RPMI8226 (cell line): ENCODE measurements at regions not wholly inside any gene's neighbourhood (a gene's known extent, or its start where the extent isn't known, plus 50 kb on each side); places are given as distances from the start of the nearest gene placed in this dataset.
"Not testable (repeated sequence)": the region's sequence is repeated elsewhere in the genome, so short reads cannot be mapped to it uniquely, and the experiment has no call there.

ENCODE experiments used
- DNase-seq: peaks from one replicate; pipeline ENCODE4 v3.0.0-alpha.2; 2015

DNA sequence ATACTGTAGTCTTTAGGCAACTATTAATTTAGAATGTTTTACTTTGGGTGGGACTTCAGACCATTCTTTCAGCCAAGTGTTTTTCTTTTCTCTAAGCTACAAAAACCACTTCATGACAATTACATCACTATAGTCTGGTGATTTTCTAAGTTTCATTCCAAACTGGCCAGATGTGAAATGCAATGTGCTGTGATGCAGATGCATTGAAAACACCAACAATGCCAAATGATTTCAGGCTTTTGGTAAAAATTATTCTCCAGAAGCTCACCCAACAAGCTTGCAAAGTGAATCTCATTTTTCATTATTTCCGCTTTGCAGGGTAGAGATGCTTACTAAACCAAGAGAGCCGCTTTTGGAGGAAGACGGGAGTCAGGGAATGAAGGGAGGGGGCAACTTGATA is 118.4 kb upstream of the ANK3 start:
- no peak for DNase-seq

DNA sequence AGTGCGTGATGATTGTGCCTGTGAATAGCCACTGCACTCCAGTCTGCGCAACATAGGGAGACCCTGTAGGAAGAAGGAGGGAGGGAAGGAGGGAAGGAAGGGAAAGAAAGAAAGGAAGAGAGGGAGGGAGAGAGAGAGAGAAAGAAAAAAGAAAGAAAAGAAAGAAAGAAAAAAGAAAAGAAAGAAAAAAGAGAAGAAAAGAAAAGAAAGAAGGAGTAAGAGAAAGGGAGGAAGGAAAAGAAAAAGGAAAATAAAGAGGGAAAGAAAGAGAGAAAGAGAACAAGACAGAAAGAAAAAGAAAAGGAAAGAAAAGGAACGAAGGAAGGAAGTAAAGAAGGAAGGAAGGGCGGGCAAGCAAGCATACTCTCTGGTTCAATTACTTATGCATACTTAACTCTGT is 112.9 kb upstream of the ANK3 start:
- DNase-seq, result no peak

DNA sequence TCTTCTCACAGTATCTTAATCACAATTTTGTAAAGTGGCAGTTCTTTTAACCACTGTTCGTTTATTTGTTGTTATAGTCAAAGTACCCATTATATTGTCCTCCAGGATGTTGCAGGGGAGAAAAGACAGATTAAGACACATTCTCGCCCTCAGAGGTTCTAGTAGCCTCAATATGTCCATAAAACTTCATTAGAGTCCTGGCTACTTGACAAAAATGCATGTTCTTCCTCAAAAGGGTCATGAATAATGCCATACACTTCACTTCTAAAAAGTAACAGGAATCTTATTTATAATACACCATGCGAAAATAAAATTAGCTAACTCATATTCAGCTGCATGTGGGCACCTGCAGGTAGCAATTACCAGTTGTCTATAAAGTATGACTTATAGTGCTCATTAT is 109.3 kb upstream of the ANK3 start:
- DNase-seq, result no peak

DNA sequence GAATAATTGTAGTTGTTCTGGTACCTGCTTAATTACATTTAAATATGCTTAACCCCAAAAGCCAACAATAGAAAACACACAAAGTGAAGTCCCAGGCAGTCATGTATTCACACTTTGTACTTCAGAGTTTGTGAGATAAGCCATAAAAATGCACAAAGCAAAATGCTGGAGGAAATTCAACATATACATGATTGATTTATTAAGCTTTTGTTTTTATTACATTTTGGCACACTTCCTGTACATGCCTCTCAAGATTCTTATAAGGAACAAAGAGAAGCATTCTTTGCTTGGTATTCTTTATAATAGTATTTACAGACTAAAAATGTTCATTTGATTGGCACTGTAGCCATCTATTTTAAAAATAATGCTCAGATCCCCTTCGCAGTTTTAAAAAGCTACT is 107.7 kb upstream of the ANK3 start:
- no peak for DNase-seq

DNA sequence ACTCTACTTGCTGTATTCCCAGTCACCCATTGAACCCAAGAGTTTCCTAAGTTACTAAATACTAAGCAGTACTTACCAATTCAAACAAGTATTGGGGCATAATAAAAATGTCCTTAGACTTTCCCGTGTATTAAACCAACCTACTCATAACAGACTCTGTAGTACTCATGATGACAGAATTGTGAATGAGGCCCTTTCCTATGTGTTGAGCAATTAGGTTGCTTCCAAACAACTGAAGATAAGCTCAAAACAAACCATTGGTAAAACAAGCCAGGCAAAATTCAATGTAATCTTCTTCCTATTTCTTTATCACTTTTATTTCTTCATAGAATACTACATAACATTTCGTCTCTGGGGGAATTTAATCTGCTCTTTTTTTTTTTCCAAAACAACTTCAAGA is 106.5 kb upstream of the ANK3 start:
- no peak for DNase-seq

DNA sequence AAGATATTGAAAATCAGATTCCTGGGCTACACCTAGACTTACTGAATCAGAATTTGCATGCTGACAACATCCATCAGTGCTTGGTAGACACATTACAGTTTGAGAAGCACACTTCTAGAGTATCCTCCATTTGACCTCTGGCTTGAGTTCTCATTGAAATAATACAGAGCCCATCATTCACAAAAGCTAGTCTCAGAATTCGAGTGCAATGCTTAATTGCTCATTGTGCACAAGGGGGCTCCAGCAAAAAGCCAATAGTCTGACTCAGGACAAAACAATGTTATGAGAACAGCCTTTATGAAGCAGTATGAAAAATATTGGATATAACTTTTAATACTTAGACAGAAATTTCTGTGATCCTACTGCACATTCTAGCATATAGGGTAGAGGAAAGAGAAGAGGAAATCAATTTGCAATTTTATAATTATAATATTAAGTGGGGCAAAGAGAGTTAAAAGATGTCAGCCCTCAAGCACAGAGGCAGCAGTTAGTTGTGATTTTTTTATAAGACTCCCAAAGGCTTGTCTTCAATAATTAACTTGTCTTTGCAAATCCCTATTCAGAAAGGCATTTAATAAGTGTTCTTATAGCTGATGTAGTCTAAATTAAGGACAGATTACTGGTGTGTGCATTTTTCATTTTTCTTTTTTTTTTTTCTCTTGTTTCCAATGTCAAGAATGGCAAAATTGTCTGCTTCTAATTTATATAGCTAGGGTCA is 105.8 kb upstream of the ANK3 start:
- no peak for DNase-seq

DNA sequence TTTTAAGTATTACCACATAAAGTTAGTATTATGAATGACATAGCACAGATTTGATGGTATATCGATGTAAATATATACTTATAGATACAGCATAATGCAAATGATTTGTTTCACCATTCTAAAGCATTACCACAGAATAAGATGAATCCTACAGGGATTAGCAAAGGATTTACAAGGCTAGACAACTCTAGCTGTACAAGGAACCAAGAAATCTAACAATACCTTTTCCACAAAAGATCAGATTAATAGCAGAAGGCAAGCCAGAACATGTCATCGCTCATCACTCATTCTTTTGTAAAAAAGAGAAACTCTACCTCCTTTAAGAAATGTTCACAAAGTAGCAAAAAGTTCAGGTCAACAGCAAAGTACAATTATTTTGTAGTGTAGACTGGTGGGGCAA is 105.1 kb upstream of the ANK3 start:
- DNase-seq, result no peak

DNA sequence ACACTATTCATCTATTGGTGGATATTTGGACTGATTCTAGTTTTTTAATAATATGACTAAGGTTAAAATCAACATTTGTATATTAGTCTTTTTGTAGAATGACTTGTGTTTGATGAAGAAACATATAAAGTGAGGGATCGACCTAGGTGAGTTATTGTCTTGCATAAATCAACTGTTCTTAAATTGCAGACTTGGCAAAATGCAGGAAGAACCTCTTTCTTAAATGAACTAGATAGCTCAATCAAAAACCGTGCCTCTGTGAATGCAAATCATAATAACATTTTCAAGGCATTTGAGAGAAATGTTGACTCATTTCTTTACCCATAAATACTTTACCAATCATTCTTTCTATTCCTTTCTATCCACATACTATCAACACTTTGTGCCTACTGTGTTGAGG is 101.5 kb upstream of the ANK3 start:
- no peak for DNase-seq

DNA sequence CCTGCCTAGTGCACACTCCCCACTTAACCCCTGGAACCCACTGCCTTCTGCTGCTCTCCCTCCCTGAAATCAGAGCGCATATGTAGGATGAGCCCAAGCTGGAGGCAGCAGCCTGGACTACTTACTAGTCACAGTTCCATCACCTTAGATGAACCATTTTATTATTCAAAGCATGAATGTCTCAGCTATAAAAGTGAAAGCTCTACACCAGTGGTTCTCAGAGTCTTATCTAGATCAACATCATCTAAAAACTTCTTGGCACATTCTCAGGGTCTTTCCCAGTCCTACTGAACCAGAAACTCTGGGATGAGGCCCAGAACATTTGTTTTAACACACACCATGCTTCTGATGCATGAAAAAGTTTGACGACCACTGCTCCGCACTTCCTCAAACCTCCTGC is 100.3 kb upstream of the ANK3 start:
- no peak for DNase-seq

DNA sequence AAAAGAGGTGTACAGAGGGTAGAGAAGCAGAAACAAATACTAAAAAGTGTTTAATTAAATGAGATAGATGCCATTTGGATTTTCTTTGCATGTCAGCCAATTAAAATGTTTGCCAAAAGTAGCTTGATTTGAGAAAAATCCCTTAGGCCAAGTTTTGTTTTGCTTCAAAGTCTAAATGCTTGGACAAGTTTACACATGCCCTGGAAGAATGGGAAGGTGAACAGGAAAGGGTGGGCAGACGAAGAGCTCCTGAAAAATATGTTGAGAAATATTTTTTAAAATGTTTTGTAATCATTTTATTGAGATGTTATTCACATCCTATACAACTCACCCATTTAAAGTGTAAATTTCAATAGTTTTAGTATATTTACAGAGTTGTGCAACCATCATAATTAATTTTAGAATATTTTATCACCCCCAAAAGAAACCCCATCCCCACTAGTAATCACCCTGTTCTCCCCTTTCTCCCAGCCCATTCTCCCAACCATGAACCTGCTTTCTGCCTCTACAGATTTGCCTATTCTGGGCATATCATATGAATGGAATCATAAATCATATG is 98.5 kb upstream of the ANK3 start:
- DNase-seq, result no peak

DNA sequence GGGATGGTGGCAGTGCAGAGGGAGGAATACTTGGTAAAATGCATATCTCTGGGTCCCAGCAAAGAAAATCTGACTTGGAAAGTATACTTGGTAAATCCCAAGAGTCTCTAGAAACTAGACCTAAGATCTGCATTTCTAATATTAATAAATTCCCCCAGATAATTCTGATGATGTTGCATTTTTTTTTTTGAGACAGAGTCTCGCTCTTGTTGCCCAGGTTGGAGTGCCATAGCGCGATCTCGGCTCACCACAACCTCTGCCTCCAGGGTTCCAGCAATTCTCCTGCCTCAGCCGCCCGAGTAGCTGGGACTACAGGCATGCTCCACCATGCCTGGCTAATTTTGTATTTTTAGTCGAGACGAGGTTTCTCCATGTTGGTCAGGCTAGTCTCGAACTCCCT is 97.9 kb upstream of the ANK3 start:
- no peak for DNase-seq

DNA sequence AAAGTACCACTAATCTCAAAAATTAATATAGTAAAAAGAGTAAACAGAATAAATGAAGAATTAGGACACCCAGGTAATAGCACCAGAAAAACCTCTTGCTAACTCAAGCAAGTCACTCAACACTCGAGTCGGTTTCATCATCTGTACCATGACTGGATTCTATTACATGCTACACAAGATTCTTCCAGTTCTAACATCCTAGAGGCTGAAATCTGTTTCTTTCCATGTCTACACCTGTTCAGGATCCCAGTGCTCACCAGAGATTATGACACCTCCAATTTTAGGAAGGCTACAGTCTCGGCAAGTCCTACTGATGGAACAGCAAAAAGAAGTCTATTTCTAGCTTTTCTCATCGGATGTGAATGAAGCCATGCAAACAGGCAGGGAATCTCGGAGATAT is 95.3 kb upstream of the ANK3 start:
- no peak for DNase-seq

DNA sequence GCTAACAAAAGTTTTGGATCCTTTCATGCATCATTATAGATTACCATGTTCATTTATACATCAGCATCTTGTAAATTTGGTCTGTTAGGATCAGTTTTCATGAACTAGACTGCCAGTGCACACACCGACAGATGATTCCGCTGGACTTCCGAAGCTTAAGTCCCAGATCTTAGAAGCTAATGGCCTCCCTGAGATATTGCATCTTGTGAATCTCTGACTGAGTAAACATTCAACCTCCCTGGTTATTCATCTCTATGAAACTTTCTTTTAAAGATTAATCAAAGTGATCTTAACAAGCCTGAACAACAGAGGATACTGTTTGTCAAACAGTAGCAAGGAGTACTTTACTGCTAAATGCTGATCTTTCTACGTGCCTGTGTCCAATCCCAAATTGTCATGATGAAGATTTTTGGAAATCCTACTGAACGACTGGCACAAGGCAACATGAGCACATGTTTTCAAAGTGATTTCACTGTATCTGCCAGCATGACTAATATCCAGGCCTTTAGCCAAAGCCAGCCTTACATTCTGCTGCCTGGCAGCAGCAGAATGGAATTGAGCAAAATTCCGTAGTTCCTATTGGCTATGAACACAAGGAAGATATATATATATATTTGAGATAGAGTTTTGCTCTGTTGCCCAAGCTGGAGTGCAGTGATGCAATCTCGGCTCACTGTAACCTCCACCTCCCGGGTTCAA is 91.3 kb upstream of the ANK3 start:
- DNase-seq, result no peak

DNA sequence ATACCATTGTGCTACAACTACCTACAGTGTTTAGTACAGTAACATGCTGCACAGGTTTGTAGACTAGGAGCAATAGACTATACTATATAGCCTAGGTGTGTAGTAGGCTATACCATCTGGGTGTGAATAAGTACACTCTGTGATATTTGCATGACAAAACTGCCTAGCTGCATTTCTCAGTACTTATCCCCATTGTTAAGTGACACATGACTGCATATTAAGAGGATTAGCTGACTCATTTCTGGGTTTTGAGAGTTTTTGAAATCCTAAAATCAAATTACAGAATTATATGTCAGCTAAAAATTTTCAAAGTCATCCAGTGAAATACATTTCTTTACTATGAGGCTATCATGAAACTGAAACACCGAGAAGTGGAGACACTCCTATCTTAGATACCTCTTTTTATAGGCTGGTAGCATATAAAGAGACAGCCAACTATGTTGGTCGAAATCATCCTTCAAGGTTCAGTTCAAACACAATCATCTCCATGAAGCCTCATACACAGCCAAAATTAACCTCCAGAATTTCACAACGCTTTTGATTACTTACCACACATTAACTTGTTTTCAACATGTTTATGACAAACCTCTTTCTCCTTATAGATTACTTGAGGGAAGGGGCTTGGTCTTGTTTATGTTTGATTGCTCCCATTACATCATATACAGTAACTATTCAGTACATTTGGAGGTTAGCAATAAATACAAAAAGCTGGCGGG is 89.8 kb upstream of the ANK3 start:
- DNase-seq, result peak; percentile 49

DNA sequence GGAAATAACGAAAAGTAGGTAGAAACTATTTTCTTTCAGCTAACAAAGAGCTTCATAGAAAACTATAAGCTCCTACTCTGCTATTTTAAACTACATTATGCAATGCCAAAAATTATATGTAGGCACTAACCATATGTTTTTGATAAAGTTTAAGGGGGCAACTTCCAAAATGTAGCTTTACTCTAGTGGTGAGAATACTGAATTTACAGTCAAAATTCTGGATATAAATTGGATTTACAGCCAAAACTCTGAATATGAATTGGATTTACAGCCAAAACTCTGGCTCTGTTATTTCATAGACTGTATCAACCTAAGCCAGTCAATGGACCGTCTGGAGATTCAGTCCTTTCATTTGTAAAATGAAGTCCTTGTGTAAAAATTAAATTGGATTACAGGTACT is 86.8 kb upstream of the ANK3 start:
- no peak for DNase-seq

DNA sequence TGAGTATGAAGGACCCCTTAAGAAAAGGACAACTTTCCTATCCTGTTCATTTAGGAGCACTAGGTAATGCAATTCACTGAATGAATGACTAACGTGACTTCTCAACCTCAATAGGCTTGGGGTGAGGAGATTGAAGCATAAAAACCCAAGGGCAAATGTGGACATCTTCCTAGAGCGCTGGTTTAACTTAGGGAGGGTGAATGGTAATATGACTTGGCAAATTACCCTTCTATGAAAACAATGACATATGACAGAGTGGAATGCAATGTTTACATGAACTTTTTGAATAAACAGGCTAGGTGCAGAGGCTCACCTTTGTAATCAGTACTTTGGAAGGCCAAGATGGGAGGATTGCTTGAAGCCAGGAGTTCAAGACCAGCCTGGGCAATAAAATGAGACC is 83.9 kb upstream of the ANK3 start:
- no peak for DNase-seq

DNA sequence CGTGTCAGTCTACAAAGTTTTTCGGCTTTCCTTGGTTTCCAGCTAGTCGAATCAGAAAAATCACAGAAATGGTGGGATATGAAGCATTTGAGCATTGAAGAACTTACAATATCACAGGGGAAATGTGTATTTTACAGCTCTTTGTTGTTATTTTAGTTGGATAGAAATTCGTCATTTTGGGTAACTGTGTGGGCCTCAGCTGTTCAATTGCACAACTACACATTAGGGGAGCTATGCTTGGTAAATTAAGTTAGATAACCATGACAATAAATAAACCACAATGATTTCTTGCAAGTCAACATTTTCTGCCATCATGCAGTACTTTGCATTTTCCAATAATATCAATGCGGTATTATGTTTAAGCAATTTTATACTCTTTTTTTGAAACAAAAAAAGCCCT is 80.4 kb upstream of the ANK3 start:
- DNase-seq, result no peak

DNA sequence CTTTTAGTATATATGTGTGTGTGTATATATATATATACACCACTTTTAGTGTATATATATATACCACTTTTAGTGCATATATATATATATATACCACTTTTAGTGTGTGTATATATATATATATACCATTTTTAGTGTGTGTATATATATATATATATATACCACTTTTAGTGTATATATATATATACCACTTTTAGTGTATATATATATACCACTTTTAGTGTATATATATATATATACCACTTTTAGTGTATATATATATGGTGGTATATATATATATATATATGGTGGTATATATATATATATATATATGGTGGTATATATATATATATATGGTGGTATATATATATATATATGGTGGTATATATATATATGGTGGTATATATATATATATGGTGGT is 79.5 kb upstream of the ANK3 start:
- DNase-seq, result not testable (repeated sequence)

DNA sequence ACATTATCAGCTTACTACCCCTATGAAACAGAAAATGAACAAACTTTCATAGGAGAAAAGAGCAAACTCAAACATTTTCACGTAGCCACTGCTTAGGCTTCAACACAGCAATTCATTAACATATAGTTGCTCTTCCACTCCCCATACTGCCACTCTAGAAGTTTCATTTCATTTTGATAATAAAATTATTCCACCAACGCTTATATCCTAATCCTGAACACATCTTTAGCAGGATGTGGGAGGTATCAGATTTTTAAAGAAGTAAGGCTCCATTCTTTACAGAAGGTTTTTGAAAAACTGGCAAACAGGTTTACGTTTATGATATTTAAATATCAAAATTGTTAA is 77.5 kb upstream of the ANK3 start:
- no peak for DNase-seq

DNA sequence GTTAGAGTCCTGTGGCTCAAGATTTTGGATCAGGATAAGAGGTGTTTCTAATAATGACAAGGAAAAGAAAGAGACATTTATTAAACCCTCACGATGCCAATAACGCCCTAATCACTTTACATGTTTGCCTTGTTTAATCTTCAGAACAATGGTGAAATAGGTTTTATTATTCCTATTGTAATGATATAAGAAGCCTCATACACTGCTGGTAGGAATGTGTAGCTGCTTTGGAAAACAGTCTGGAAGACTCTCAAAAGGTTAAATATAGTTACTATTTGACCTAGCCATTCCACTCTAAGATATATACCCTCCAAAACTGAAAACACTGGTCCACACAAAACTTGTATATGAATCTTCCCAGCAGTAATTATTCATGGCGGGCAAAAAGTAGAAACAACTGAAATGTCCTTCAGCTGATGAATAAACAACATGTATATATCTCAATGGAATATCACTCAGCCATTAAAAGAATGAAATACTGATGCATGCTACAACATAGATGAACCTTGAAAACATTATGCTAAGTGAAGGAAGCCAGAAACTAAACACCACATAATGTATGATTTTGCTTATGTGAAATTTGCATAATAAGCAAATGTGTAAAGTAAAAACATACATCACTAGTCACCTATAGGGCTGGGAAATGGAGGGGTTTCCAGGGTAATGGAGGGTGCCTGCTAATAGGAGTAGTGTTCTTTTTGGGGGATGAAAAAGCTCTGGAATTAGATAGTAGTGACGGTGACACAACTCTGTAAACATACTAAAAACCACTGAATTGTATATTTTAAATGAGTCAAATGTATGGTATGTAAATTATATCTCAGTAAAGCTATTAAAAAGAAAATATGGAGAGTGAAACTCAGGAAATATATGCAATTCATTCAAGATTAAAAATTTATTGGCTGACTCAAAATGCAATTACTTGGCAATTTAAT is 76.9 kb upstream of the ANK3 start:
- no peak for DNase-seq

DNA sequence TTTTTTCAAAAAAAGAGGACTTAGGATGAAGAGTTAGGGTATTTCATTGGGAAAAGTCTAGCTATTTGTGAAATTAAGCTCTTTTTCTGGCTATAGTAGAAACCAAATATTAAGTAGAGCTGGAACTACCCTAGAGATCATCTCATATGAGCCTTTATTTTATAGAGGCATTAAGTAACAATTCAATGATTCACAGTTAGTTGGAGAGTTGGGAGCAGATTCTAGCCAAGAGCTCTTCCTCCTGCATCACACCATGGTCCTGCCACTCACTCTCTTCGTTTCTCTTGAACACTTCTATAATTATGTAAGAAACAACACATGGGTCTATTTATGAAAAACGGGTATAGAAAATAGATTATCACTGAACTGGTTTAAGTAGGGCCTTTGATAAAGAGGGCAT is 76.1 kb upstream of the ANK3 start:
- DNase-seq, result no peak

DNA sequence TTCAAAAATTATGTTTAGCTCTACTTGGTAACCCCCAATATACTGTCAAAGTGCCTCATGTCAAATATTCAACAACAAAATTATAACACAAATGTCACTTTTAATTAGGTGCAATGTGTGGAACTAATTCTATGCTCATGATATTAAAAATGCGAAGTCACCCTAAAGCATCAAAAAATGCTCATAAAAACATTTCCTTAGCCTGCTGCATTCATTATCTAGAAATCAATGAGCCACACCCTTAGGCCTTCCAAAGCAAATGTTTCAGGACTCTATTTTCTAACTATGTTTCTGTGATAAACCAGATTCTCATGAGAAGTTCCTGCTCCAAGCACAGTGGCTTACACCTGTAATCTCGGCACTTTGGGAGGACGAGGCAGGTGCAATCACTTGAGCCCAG is 75.0 kb upstream of the ANK3 start:
- no peak for DNase-seq

DNA sequence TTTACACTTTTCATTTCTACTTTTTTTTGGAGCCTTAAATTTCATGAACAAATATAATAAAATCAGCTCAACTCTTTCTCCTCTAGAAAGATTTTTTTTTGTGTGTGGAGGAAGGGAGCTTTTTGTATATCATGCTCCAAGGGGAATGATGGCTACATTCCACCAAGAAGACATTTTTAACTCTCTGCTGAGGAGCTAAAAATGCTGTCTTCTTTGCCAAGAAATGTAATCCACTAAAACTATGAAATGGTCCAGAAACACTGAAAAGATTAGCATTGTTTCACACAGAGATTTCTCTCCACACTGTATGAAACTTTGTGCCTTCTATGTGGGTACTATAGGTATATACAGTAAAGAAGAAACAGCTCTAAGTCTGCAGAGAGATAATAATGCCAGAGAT is 74.1 kb upstream of the ANK3 start:
- DNase-seq, result no peak
